ENCODE measurements at regions not wholly inside any gene's neighbourhood (a gene's known extent, or its start where the extent isn't known, plus 50 kb on each side); places are given as distances from the start of the nearest gene placed in this dataset.

DNA sequence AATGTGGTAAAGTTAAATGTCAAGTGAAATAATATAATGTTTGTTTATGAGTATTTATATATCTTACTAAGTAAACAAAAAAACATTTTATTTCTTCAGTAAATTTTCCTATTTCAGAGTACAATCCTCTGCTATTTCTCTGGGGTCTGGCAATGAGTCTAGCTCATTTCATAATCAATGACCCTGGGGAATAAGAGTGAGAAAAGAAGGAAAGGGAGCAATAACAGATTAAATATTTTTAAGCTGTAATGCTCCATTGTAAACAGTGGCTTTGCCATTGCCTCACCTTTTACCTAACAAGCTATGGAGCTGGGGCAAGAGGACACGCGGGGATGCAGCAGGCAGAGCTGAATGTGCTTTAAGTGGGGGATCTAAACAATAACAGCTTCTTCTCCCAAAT lies 1071.9 kb downstream of the FLRT2 start:
- no peak for DNase-seq (ENCODE audit: low spot score)
- TF ChIP-seq, protein P1, sequence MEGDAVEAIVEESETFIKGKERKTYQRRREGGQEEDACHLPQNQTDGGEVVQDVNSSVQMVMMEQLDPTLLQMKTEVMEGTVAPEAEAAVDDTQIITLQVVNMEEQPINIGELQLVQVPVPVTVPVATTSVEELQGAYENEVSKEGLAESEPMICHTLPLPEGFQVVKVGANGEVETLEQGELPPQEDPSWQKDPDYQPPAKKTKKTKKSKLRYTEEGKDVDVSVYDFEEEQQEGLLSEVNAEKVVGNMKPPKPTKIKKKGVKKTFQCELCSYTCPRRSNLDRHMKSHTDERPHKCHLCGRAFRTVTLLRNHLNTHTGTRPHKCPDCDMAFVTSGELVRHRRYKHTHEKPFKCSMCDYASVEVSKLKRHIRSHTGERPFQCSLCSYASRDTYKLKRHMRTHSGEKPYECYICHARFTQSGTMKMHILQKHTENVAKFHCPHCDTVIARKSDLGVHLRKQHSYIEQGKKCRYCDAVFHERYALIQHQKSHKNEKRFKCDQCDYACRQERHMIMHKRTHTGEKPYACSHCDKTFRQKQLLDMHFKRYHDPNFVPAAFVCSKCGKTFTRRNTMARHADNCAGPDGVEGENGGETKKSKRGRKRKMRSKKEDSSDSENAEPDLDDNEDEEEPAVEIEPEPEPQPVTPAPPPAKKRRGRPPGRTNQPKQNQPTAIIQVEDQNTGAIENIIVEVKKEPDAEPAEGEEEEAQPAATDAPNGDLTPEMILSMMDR (IDR thresholded peaks at IDR 0.05; ENCODE audit: extremely low read depth, missing control alignments): no peak

DNA sequence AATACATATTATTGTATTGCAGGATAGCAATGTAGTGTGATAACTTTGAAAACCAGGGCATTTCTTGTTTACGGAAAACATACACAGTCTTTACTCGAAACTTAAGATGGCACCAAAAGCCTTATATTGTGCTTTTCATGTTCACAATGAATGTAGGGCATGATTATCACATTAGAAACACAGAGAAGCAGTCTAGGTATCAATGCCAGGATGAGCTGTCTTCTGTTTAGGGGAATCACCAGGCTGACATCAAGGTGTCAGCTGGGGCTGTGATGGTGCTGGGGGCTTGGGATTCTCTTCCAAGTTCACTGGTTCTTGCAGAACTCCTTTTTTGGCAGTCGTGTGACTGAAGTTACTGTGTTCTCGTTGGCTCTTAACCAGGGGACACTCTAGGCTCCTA lies 1067.3 kb downstream of the FLRT2 start:
- DNase-seq (ENCODE audit: low spot score): no peak
- TF ChIP-seq, protein P1 (IDR thresholded peaks at IDR 0.05; ENCODE audit: extremely low read depth, missing control alignments): no peak

- peak; percentile 4 for DNase-seq (ENCODE audit: low spot score)
- TF ChIP-seq, protein P1 (IDR thresholded peaks at IDR 0.05; ENCODE audit: extremely low read depth, missing control alignments): no peak
Measured at GRCh38 chr14:86596024-86596423, 1066.1 kb downstream of the FLRT2 start.

GRCh38 chr14:86575141-86575540 lies 1045.2 kb downstream of the FLRT2 start:
- no peak for DNase-seq (ENCODE audit: low spot score)
- TF ChIP-seq, protein P1 (IDR thresholded peaks at IDR 0.05; ENCODE audit: extremely low read depth, missing control alignments): no peak

- TF ChIP-seq, protein P1 (IDR thresholded peaks at IDR 0.05; ENCODE audit: extremely low read depth, missing control alignments): no peak
Measured at GRCh38 chr14:86574778-86575129, 1044.8 kb downstream of the FLRT2 start.

GRCh38 chr14:86574051-86574777 lies 1044.3 kb downstream of the FLRT2 start:
- TF ChIP-seq, protein P1 (IDR thresholded peaks at IDR 0.05; ENCODE audit: extremely low read depth, missing control alignments): no peak

More at GRCh38 chr14:86574778-86575129, 1044.8 kb downstream of the FLRT2 start:
- no peak for DNase-seq (ENCODE audit: low spot score)

DNA sequence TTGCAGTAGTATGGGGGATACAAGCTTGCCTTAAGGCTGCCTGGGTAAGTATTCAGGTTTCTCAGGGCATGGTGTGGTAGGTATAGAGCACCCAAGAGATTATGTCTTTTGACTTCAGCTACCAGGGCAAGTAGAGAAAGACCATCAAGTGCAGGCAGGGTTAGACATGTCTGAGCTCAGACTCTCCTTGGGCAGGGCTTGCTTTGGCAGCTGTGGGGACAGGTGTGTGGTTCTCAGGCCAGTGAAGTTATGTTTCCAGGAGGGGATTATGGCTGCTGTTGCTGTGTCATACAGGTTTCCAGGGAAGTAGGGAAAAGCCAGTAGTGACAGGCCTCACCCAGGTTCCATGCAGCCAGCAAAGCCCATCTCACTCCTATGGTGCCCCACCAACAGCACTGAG lies 1040.4 kb downstream of the FLRT2 start:
- TF ChIP-seq, protein P1 (IDR thresholded peaks at IDR 0.05; ENCODE audit: extremely low read depth, missing control alignments): no peak
- DNase-seq (ENCODE audit: low spot score): no peak

More at GRCh38 chr14:86574051-86574777, 1044.3 kb downstream of the FLRT2 start:
- DNase-seq (ENCODE audit: low spot score): no peak
